Heart left ventricle (tissue), 13 donors: ENCODE measurements at regions not wholly inside any gene's neighbourhood (a gene's known extent, or its start where the extent isn't known, plus 50 kb on each side); places are given as distances from the start of the nearest gene placed in this dataset.

Experiments
- CTCF ChIP-seq, 12 donors: fragments of 200-600 bp; sonication (generic) in 4 of 12; IDR thresholded peaks; one replicate each; pipeline versions ENCODE4 v1.5.0 to v1.8.0; 2018 to 2022; ENCODE audit warnings: antibody characterized with exemption in 12 of 12, mild to moderate bottlenecking in 5 of 12
- POLR2A ChIP-seq, 2 donors: fragments of 450-650 bp; IDR thresholded peaks; one replicate each; pipeline ENCODE4 v1.6.1; 2017; ENCODE audit warnings: antibody characterized with exemption in 2 of 2, mild to moderate bottlenecking in 2 of 2, moderate library complexity in 2 of 2
- donor health status: ischemic (EF 13 %, LVEDD 7.1; RV severe dilation, severe dysfunction).
- donor health status: DM: no; HTN: yes; CAD: no.
- donor health status: DM: no; HTN: no; CAD: no.
- donor health status: ischemic (EF 25% LVEDD 6.9; RV normal size, moderate dysfunction).
- donor health status: ischemic (EF 25% LVEDD 5.7; RV mildly dilated, moderate dysfunction).
- donor health status: ischemic (EF 35%, LVEDD 5.7; RV mildly dilated, moderate dysfunction).
- donor health status: nonischemic (EF 11% LVEDD 7.7; RV severe dilation, severe dysfunction).
- donor health status: DM: yes; HTN: yes; CAD: no.
- donor health status: PGD.
- donor health status: ischemic (EF 29% LVEDD 5.4; RV normal size, mild dysfunction).
- donor health status: nonischemic (EF 23%, LVEDD 6.1; RV moderate dilation, normal function).

GRCh38 chr20:52921340-52921739 lies 50.8 kb upstream of the TSHZ2 start:
- no peak for TF ChIP-seq CTCF (IDR thresholded peaks at IDR 0.05)
- no peak for TF ChIP-seq POLR2A (IDR thresholded peaks at IDR 0.05)
